Upper lobe of left lung (tissue), 4 donors: ENCODE measurements at regions not wholly inside any gene's neighbourhood (a gene's known extent, or its start where the extent isn't known, plus 50 kb on each side); places are given as distances from the start of the nearest gene placed in this dataset.
"Not testable (repeated sequence)": the region's sequence is repeated elsewhere in the genome, so short reads cannot be mapped to it uniquely, and the experiment has no call there.

Experiments
- POLR2A ChIP-seq, 4 donors: fragments of 450-650 bp; IDR thresholded peaks; one replicate each; pipeline ENCODE4 v1.5.1; 2016 to 2017; ENCODE audit warnings: antibody characterized with exemption in 4 of 4, mild to moderate bottlenecking in 2 of 4
- TF ChIP-seq, protein P1 (sequence below), 6 experiments: fragments of 450-650 bp in 4 of 6; fragments of 200-600 bp in 2 of 6; sonication (generic) in 2 of 6; IDR thresholded peaks; one replicate each; pipeline ENCODE4 v1.5.1; 2016 to 2019; ENCODE audit warnings: antibody characterized with exemption in 6 of 6

DNA sequence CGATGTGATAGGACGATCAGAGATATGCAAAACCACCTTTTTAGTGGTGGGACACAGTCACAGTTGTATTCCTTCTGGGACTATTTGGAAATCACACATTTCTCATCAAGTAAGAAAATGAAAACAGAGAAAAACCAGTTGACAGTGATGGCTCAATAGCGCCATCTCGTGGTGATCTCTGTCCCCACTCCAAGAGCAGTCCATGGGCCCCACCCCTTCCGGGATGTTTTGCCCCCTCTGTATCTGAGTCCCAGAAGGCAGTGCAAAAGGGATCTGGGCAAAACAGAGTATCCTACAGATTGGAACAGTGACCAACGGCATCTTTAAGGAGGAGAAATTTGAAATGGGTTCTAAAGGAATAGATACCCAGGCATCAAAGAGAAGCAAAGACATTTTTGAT is 155.5 kb downstream of the NPIPA8 start:
- TF ChIP-seq, protein P1, sequence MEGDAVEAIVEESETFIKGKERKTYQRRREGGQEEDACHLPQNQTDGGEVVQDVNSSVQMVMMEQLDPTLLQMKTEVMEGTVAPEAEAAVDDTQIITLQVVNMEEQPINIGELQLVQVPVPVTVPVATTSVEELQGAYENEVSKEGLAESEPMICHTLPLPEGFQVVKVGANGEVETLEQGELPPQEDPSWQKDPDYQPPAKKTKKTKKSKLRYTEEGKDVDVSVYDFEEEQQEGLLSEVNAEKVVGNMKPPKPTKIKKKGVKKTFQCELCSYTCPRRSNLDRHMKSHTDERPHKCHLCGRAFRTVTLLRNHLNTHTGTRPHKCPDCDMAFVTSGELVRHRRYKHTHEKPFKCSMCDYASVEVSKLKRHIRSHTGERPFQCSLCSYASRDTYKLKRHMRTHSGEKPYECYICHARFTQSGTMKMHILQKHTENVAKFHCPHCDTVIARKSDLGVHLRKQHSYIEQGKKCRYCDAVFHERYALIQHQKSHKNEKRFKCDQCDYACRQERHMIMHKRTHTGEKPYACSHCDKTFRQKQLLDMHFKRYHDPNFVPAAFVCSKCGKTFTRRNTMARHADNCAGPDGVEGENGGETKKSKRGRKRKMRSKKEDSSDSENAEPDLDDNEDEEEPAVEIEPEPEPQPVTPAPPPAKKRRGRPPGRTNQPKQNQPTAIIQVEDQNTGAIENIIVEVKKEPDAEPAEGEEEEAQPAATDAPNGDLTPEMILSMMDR (IDR thresholded peaks at IDR 0.05), result not testable (repeated sequence)
- not testable (repeated sequence) for TF ChIP-seq POLR2A (IDR thresholded peaks at IDR 0.05)
